ENCODE measurements at regions not wholly inside any gene's neighbourhood (a gene's known extent, or its start where the extent isn't known, plus 50 kb on each side); places are given as distances from the start of the nearest gene placed in this dataset.

- no peaks in the 10 kb centered on the region for H3K27me3 ChIP-seq
- H3K9me3 ChIP-seq, result no peaks in the 10 kb centered on the region
- H3K36me3 ChIP-seq, result no peaks in the 10 kb centered on the region
- no peaks in the 10 kb centered on the region for H3K4me1 ChIP-seq
- H3K4me3 ChIP-seq, result no peak overlapping the region
- no peak overlapping the region for H3K27ac ChIP-seq
- no peak for DNase-seq
- no peak for TF ChIP-seq POLR2A (IDR thresholded peaks at IDR 0.05)
- no peak for TF ChIP-seq CTCF (IDR thresholded peaks at IDR 0.05)
Observed at GRCh38 chr7:19375976-19376375, 230.8 kb upstream of the FERD3L start.

- no peak for TF ChIP-seq CTCF (IDR thresholded peaks at IDR 0.05)
- TF ChIP-seq POLR2A (IDR thresholded peaks at IDR 0.05), result no peak
- Histone ChIP-seq H3K4me3 (no peak overlapping the region), H3K36me3 (no peaks in the 10 kb centered on the region), H3K27ac (no peak overlapping the region), H3K9me3 (no peaks in the 10 kb centered on the region), H3K27me3 (no peaks in the 10 kb centered on the region), H3K4me1 (no peaks in the 10 kb centered on the region)
- no peak for DNase-seq
Observed at GRCh38 chr7:19373334-19373733, 228.1 kb upstream of the FERD3L start.

- no peak overlapping the region for H3K27ac ChIP-seq
- H3K36me3 ChIP-seq, result no peaks in the 10 kb centered on the region
- H3K4me3 ChIP-seq, result no peak overlapping the region
- H3K4me1 ChIP-seq, result no peaks in the 10 kb centered on the region
- H3K27me3 ChIP-seq, result no peaks in the 10 kb centered on the region
- no peaks in the 10 kb centered on the region for H3K9me3 ChIP-seq
- DNase-seq, result no peak
- TF ChIP-seq CTCF (IDR thresholded peaks at IDR 0.05) (no peak), POLR2A (IDR thresholded peaks at IDR 0.05) (no peak)
Observed at GRCh38 chr7:19369806-19370205, 224.6 kb upstream of the FERD3L start.

GRCh38 chr7:19369182-19369581, 224.0 kb upstream of the FERD3L start:
- no peak for DNase-seq
- no peak overlapping the region for H3K4me3 ChIP-seq
- no peaks in the 10 kb centered on the region for H3K4me1 ChIP-seq
- H3K27ac ChIP-seq, result no peak overlapping the region
- no peaks in the 10 kb centered on the region for H3K9me3 ChIP-seq
- H3K36me3 ChIP-seq, result no peaks in the 10 kb centered on the region
- no peaks in the 10 kb centered on the region for H3K27me3 ChIP-seq
- TF ChIP-seq CTCF (IDR thresholded peaks at IDR 0.05), result no peak
- no peak for TF ChIP-seq POLR2A (IDR thresholded peaks at IDR 0.05)

- TF ChIP-seq CTCF (IDR thresholded peaks at IDR 0.05) (no peak), POLR2A (IDR thresholded peaks at IDR 0.05) (no peak)
Observed at GRCh38 chr7:19368491-19368925, 223.3 kb upstream of the FERD3L start.

GRCh38 chr7:19364950-19365349, 219.7 kb upstream of the FERD3L start:
- Histone ChIP-seq H3K4me1 (no peaks in the 10 kb centered on the region), H3K27ac (no peak overlapping the region), H3K9me3 (no peaks in the 10 kb centered on the region), H3K27me3 (no peaks in the 10 kb centered on the region), H3K4me3 (no peak overlapping the region), H3K36me3 (no peaks in the 10 kb centered on the region)
- TF ChIP-seq CTCF (IDR thresholded peaks at IDR 0.05) (no peak), POLR2A (IDR thresholded peaks at IDR 0.05) (no peak)
- no peak for DNase-seq

More at GRCh38 chr7:19368491-19368925, 223.3 kb upstream of the FERD3L start:
- Histone ChIP-seq H3K9me3 (no peaks in the 10 kb centered on the region), H3K4me3 (no peak overlapping the region), H3K36me3 (no peaks in the 10 kb centered on the region), H3K4me1 (no peaks in the 10 kb centered on the region), H3K27me3 (no peaks in the 10 kb centered on the region), H3K27ac (no peak overlapping the region)
- no peak for DNase-seq

All from Peyer's patch (tissue), 4 donors.